GM21723 (cell line): ENCODE measurements at regions not wholly inside any gene's neighbourhood (a gene's known extent, or its start where the extent isn't known, plus 50 kb on each side); places are given as distances from the start of the nearest gene placed in this dataset.
A peak's percentile ranks its signal among the peaks of the same experiment; 100 is the strongest.

Experiments
- ATAC-seq: cut with Tn5 transposase; IDR thresholded peaks from one replicate; pipeline ENCODE4 v1.9.1; 2021; ENCODE audit warnings: mild to moderate bottlenecking, moderate library complexity; ENCODE audit not compliant: unreplicated experiment

DNA sequence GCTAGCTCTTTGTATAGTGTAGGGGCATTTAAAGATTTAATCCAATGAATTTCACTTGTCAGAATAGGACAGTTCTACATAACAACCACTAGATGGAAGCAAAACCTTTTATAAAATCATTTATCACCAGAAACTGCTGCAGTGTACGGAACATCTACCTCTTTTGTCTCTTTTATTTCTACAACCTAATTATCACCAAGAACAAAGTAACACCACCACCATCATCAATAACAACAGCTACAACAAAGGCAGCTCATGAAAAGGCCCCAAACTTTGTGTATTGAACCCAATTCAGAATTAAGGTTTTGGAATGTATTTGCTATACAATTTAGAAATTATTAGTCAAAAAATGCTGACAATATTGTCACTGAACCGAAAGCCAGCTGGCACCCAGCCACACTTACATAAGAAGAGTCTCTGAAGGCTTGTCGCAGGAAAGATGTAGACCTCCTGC lies 260.9 kb upstream of the RPS6KA3 start:
- peak; percentile 75 for ATAC-seq

DNA sequence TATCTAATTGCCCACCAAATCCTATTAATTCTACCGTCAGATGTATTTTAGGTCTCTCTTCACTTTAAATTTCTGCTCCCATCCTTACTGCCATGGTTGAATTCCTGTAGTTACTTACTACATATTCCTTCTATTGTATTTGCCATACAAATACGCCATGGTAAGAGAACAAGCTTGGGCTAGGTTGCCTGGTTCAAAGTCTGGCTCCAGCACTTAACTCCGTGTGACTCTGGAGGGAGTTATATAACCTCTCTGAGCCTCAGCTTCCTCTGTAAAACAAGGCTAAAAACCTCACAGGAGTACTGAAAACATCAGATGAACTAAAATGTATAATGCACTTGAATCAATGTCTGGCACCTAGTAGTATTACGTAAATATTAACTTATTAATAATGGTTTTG lies 260.3 kb upstream of the RPS6KA3 start:
- ATAC-seq: peak; percentile 3

DNA sequence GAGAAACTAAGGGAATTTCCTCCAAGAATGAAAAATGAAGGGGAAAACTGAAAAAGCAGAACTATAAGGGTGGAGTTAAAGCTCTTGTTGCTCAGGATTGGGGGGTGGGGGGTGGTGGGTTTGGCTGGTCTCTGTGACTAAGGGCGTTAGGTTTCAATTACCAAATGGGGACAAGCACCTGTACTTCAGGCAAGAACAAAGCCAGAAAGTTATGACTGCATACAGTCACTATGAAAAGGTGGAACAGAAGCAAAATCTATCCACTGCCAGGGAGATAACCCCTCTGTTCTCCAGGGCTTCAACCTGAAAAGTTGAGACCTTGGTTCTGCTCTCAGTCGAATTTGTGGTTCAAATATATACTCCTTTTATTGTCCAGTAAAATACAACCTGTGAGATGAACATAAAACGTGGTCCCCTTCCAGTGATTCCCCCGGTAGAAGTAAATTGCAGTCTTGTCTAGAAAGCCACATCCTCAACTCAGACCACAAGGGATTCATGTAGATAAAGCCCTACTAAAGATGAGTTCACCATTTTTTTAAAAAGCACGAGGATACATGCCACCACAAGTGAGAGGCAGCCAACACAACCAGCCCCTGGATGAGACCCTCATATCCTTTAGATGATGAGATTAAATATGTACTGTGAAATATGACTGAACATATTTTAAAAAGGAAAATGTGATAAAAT lies 257.1 kb upstream of the RPS6KA3 start:
- ATAC-seq: no peak

DNA sequence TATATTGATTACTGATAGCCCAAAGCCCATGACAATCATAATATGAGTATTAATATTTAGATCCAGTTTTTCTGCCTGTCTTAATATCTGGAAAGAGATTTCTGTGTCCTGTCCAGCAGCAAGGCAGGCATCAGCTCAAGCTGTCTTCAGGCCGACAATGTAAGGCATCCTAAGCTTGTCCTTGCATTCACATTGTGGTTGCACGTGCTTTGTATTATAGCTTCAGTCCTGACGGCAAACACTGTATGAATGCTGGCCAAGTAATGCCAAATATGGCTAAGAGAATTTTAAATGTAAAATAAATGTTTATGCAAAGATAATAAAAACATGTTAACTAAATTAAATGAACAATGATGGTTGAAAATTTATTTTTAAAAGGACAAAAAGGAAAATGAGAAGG lies 255.7 kb upstream of the RPS6KA3 start:
- ATAC-seq: no peak

DNA sequence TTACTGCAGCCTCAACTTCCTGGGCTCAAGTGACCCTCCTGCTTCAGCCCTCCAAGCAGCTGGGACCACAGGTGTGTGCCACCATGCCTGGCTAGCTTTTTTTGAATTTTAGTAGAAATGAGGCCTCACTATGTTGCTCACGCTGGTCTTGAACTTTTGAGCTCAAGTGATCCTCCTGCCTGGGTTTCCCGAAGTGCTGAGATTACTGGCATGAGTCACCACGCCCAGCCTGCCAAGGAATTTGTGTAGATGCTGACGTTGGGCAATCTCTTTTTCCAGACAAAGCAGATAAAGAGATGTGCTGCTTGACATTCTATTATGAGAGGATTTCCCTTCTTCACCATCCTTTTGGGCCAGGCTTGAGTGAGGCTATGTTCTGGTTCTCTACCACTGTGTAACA lies 254.5 kb upstream of the RPS6KA3 start:
- ATAC-seq: no peak

DNA sequence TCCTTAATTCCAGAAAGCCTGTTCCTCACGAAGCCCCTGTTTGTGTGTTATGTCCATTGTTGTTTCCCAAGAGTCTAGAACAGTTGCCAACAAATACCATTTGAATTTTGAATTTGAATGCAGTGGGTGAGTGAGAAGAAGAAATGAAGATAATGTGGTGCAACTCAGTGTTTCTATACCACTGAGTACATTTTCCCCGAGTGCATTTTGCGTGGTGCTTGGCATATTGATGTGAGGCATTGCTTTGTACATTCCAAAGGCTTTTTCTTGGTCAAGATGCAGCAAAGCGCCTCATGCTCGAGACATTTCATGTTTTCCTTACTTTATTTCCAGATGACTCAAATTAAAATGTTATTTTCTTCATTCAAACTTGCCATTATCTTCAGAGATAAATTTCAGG lies 253.1 kb upstream of the RPS6KA3 start:
- ATAC-seq: no peak

DNA sequence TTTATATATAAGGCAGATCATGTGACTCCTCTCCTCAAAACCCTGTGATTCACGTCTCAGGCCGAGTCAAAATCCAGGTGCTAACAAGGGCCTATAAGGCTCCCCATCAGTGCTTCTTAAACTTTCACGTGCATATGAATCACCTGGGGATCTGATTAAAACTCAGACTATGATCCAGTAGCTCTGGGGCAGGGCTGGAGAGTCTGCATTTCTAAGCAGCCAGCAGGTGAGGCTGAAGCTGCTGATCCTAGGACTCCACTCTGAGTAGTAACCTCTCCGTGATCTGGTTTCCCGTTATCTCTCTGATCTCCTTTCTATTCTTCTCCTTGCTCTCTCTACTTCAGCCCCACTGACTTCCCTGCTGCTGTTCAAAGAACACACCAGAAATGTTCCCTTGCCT lies 252.4 kb upstream of the RPS6KA3 start:
- no peak for ATAC-seq

DNA sequence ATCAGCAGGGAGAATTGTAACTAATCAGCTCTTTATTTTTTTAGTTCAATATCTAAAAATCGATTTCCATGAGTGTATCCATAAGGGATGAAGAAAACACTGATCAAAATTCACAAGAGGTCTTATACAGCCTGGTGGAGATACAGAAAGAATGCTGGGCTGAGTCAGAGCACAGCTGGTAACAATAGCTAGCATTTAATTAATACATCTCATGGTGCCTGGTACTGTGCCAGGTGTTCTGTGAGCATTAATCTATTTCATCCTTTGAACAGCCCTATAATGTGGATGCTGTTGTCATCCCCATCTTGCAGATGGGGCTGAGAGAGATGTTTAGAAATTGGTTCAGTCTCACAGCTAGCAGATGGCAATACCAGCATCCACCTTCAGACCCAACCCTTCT lies 250.9 kb upstream of the RPS6KA3 start:
- ATAC-seq: no peak

DNA sequence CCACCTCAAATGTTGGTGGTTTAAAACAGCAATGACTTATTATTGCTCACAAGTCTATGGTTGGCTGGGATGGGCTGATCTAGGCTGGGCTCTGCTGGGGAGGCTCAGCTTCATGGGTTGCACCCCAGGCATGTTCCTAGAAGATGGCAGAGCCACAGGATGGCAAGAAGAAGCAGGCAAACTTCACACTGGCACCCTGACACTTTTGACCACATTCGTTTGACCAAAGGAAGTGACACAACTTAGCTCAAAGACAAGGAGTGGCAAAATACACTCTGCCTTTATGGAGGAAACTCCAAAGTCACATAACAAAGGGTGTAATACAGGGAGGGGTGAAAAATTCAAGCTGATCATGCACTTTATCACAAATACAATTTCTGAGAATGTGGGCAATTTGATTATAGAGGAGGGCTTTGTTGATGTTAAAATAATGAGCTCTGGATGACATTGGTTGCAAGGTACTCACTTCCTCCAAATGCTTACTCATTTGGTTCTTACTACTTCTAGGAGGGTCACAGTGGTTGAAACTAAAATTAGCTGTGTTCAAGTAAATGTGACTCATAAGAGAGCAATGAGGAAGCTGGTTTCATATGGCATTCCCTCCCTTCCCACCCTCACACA lies 249.2 kb upstream of the RPS6KA3 start:
- ATAC-seq: peak; percentile 99

DNA sequence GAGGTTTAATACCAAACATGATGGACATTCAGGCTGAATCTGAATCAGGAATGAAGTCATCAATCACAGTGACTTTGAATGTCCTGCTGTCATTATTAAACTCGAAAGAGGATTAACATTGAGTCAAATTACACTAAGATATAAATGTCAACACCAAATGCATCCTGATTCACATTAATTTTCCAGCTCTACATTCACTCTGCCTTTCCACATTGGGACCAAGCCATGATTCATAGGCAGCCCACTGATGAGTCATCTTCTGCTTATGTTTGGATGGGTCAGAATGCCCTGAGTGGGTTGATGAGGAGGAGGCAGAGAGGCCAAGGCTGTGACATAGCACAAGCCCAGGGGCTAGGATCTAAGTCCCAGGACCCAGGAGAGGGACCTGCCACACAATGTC lies 247.6 kb upstream of the RPS6KA3 start:
- no peak for ATAC-seq

DNA sequence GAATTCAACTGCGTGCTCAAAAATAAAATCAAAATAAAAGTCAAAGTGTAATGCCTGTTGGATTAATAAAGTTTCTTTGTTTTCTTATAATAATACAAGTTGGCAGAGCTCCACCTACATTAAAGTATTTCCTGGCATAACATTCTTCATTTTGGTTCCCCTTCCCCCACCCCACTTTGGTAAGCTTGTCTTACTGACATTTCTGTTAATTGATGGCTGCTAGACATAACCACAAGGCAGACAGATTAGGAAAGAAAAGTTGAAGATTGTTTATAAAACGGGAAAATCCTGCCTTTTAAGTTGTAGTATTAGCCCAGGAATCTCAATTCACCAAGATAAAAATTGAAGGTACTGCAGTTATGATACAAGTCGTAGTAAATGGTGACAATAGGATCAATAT lies 246.5 kb upstream of the RPS6KA3 start:
- ATAC-seq: no peak

DNA sequence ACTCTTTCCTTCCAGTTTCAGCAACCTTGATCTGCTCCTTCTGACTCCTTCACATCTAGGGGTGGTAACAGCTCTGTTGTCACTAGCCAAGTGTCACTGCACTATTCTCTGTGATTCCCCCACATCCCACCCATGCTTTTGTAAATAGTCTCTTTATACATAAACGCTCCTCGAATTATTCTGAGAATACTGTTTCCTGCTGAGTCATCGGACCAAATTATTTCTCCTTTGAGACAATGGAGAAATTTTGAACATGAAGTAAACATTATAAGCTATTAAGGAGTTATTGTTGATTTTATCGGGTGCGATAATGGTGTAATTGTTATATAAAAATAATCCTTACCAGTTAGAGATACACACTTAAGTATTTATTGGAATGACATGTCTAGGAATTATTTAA lies 245.1 kb upstream of the RPS6KA3 start:
- no peak for ATAC-seq

DNA sequence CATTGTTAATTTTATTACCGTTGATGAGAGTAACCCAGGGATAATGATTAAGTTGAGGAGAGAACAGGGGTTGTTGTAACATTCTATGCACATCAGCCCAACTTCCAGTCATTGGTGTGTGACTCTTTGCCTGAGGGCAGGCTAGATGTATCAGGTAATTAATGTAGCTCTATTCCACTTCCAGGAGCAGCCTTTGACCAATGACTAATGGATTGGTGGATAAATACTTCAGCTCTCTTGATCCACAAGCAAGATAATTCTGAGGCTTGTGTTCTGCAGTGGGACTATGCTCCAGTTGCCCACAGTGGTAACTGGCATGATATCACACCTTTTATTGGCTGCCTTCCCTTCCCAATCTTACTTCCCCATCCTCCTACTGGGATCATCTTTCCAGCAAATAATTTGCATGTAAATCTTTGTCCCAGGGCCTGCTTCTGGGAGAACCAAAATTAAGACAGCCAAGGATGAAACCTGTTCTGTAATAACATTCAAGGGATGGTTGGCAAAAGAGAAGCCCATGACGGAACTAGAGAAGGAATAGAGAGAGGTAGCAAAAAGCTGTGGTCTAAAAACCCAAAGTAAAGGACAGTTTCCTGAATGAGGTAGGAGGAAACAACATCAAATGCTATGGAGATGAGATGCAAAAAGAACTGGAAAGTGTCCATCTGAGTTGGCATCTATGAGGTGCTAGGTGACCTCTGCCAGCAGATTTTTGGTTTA lies 241.4 kb upstream of the RPS6KA3 start:
- no peak for ATAC-seq

DNA sequence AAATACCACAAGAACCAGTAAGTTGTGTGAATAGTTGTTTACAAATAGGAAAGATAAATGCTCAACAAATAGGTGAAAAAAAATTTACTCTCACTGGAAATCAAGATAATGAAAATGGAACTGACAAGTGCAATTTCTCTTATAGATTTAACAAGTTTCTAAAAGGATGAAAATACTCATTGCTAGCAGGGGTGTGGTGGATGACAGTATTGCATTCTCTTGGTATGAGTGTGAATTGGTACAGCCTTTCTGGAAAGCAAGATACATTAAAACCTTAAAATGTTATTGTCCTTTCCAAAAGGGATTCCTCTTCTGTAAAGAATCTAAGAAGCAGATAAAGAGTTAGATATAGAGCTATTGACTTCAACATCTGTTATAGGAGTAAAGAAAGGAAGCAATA lies 240.0 kb upstream of the RPS6KA3 start:
- no peak for ATAC-seq

DNA sequence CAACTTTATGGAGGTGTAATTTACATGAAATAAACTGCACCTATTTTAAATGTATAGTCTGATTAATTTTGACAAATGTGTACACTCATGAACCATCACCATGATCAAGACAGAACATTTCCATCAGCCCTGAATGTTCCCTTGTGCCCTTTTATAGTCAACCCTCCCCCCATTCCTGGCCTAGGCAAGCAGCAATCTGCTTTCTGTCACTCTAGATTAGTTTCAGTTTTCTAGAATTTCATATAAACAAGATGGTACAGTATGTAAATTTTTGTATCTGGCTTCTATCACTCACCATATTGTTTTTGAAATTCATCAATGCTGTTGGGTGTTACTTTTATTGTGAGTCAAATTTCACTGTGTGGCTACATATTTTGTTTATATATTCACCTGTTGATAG lies 234.2 kb upstream of the RPS6KA3 start:
- ATAC-seq: no peak

DNA sequence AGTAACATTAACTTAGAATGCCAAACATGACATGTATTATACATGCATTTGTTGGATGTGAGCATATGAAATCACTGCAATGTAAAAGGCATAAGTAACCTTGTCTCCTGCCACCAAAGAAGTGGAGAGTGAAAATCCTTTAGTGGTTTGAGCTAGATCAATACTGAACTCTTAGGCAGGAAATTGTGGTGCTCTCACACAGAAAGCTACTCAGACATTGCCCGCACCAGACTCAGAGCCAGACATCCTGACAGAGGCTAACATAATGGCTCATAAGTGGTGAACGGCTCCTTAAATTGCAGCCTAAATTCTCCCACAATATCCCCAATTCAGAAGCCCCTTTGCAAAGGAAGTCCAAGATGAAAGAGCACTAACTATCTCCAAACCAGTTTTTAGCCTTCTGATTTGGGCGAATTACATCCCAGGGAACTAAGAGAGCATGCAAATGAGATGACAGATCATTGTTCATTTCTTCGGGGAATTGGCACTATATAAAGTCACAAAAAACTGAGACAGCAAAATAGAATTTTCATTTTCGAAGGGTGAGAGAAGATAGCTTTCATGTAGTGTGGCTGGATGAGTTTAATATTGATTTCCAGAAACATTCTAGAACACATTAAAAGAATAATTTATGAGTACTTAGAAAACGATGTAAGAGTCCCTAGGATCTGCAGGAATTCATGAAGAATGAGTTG lies 233.6 kb upstream of the RPS6KA3 start:
- no peak for ATAC-seq

DNA sequence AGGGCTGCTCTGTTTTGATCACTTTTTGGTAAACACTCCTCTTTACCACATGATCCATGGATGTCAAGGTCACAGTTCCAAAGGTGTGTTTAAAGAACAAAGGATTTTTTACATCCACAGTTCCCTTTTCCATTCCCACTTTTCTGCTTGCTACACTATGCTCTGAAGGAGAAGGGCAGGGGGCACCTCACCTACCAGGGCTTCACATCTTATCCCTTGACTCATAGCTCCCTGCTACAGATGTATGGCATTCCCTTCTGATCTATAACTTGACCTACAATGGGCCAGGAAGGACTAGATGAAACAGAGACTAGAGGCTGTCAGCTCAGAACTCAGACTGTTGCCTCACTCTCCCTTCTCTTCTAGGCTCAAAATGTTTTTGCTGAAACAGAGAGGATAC lies 233.1 kb upstream of the RPS6KA3 start:
- no peak for ATAC-seq

DNA sequence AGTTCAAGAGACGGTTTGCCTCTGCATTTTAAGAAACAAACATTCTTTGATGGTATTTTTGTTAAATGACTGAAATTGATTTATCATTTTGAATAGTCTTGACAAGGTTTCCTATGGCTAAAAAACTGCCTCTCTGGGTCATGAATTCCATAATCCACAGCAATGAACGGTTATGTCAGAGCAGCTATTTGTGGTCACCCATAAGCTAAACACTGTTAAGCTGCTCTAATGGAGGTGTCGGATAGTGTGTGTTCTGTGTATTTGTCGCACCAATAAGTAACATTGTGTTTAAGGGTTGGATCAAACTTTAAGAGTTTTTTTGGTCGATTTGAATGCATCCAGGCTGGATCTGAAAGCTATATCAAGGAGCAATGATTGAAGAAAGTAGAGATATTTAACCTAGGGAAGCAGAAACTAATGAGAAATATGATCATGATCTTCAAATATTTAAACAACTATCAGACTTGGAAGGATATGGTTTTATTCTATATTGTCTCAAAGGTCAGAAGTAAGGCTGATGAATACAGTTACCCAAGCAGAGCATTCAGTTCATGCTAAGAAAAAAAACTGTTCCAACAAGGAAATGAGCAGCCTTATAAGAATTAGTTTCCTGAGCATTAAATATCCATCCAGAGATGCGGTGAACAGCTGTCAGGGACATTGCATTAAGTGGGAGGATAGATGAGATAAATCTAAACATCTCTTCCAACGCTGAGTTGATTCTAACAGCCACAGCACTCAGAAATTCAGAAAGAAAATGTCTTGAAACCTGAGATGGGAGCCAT lies 232.3 kb upstream of the RPS6KA3 start:
- ATAC-seq: no peak

DNA sequence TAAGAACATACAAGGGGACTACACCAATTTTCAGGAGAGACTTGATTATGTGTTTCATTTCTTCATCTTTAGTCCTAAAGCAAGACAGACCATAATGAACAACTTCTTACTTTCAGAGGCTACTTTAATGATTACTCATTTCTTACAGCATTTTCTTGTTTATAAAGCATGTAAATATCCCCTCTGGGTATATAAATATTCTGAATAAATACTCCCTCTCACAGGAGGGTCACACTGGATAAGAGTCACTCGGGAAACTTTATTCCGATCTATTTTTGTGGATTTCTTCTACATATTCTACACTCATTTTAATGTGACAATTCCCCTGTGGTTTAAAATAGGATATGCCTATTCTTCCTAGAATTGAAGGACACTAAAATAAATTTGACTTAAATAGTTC lies 228.9 kb upstream of the RPS6KA3 start:
- no peak for ATAC-seq

DNA sequence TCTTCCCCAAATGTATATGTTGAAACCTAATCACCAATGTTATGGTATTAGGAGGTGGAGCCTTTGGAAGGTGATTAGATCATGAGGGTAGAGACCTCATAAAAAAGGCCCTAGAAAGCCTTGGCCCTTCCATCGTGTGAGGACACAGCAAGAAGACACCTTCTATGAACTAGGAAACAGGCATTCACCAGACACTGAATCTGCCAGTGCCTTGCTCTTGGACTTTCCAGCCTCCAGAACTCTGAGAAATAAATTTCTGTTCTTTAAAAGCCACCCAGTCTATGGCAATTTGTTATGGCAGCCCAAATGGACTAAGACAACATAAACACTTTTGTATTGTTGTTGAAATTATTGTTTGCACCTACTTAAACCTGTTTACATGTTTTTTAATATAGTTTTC lies 221.8 kb upstream of the RPS6KA3 start:
- ATAC-seq: no peak

DNA sequence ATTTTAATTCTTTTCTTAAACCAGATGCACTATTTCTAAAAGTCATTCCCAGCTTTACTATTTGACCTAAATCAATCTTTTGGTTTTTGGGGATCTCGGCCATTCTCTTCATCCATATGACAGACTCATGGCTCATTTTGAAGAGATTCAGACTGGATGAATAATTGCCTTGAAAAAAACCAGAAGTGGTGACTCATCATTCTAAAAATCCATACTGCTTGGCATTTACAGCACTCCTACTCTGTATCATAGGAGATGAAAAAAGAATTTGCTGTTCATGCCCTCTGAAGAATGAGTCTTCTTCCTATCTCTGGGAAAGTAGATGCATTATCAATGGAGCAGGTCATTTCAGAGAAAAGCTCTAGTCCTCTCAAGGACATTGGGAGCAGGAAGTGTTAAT lies 220.5 kb upstream of the RPS6KA3 start:
- no peak for ATAC-seq
